ENCODE measurements at regions not wholly inside any gene's neighbourhood (a gene's known extent, or its start where the extent isn't known, plus 50 kb on each side); places are given as distances from the start of the nearest gene placed in this dataset.

DNA sequence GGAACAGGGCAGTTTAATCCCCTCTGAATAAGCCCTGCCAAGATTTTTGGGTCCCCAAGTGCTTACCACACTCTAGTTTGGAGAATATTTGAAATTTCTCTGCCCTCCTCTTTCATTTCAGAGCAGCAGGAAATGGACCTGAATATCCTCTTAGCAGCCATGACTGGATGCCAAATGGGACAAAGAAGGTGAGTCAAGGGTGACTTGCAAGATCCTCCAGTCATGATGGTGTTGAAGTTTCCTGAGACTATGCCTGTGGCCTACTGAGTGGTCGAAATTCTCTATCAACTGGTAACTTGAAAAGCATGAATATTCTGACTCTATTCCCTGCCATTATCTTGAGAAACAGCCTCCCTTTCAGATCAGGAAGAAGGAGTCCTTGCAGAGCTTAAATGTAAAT lies 1674.7 kb upstream of the SEL1L start:
- DNase-seq (ENCODE audit: low read depth, low spot score): no peak
- intact Hi-C loops (cut with micrococcal nuclease; ENCODE audit: unreplicated experiment): no loop called here
- Histone ChIP-seq H3K4me1 (ENCODE audit: control insufficient read depth, insufficient read depth, low read length) (no peaks in the 10 kb centered on the region), H3K4me3 (ENCODE audit: low read depth in 2 of 2, low read length in 2 of 2) (no peak overlapping the region), H3K9me3 (ENCODE audit: control insufficient read depth, insufficient read depth, low read depth, low read length) (no peaks in the 10 kb centered on the region), H3K27ac (ENCODE audit: low read length) (no peak overlapping the region), H3K36me3 (ENCODE audit: control insufficient read depth, insufficient read depth, low read length) (no peaks in the 10 kb centered on the region), H3K27me3 (ENCODE audit: control insufficient read depth, insufficient read depth, low read length) (no peaks in the 10 kb centered on the region)
- TF ChIP-seq POLR2AphosphoS5 (IDR thresholded peaks at IDR 0.05; ENCODE audit: low read depth, low read length) (no peak), SIN3A (IDR thresholded peaks at IDR 0.05; ENCODE audit: borderline replicate concordance, insufficient read depth, low read depth, low read length) (no peak), TCF7L2 (IDR thresholded peaks at IDR 0.05; ENCODE audit: low read depth, low read length) (no peak)
- TF ChIP-seq, protein P1, sequence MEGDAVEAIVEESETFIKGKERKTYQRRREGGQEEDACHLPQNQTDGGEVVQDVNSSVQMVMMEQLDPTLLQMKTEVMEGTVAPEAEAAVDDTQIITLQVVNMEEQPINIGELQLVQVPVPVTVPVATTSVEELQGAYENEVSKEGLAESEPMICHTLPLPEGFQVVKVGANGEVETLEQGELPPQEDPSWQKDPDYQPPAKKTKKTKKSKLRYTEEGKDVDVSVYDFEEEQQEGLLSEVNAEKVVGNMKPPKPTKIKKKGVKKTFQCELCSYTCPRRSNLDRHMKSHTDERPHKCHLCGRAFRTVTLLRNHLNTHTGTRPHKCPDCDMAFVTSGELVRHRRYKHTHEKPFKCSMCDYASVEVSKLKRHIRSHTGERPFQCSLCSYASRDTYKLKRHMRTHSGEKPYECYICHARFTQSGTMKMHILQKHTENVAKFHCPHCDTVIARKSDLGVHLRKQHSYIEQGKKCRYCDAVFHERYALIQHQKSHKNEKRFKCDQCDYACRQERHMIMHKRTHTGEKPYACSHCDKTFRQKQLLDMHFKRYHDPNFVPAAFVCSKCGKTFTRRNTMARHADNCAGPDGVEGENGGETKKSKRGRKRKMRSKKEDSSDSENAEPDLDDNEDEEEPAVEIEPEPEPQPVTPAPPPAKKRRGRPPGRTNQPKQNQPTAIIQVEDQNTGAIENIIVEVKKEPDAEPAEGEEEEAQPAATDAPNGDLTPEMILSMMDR (IDR thresholded peaks at IDR 0.05): no peak
- TF ChIP-seq, protein P2, sequence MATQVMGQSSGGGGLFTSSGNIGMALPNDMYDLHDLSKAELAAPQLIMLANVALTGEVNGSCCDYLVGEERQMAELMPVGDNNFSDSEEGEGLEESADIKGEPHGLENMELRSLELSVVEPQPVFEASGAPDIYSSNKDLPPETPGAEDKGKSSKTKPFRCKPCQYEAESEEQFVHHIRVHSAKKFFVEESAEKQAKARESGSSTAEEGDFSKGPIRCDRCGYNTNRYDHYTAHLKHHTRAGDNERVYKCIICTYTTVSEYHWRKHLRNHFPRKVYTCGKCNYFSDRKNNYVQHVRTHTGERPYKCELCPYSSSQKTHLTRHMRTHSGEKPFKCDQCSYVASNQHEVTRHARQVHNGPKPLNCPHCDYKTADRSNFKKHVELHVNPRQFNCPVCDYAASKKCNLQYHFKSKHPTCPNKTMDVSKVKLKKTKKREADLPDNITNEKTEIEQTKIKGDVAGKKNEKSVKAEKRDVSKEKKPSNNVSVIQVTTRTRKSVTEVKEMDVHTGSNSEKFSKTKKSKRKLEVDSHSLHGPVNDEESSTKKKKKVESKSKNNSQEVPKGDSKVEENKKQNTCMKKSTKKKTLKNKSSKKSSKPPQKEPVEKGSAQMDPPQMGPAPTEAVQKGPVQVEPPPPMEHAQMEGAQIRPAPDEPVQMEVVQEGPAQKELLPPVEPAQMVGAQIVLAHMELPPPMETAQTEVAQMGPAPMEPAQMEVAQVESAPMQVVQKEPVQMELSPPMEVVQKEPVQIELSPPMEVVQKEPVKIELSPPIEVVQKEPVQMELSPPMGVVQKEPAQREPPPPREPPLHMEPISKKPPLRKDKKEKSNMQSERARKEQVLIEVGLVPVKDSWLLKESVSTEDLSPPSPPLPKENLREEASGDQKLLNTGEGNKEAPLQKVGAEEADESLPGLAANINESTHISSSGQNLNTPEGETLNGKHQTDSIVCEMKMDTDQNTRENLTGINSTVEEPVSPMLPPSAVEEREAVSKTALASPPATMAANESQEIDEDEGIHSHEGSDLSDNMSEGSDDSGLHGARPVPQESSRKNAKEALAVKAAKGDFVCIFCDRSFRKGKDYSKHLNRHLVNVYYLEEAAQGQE (IDR thresholded peaks at IDR 0.05; ENCODE audit: insufficient read depth in 1 of 2, low read depth in 2 of 2, low read length in 1 of 2): no peak
- ATAC-seq: no peak
- no TSS peak for BruUV-seq (replicated peaks)
- POLR2A ChIA-PET: no interaction called here
- CTCF ChIA-PET: no interaction called here
- in situ Hi-C loops (cut with HindIII; ENCODE audit: low pct_unique_long_range_greater_than_20kb, low sequenced_read_pairs): no loop called here

DNA sequence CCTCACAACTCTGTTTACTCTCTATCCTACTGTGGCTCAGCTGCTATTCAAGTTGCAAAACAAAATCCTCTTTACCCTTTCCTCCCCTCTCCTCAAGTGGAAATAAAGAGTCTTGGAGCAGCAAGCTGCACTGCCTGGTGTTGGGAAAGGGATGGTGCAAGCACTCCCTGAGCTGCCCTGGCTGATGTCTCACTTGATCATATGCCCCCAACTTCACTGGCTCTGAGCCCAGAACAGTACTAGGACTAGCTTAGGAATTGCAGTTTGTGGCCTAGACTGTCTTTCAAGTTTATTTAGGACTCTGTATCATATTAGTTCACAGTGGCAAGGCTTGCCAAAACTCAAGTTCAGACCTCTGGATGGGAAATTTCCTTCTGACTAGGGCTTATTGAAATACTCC lies 1683.8 kb upstream of the SEL1L start:
- H3K4me3 ChIP-seq (ENCODE audit: low read depth in 2 of 2, low read length in 2 of 2): no peak overlapping the region
- in situ Hi-C loops (cut with HindIII; ENCODE audit: low pct_unique_long_range_greater_than_20kb, low sequenced_read_pairs): no loop called here
- intact Hi-C loops (cut with micrococcal nuclease; ENCODE audit: unreplicated experiment): no loop called here
- POLR2A ChIA-PET: no interaction called here
- no peaks in the 10 kb centered on the region for H3K4me1 ChIP-seq (ENCODE audit: control insufficient read depth, insufficient read depth, low read length)
- CTCF ChIA-PET: no interaction called here
- H3K36me3 ChIP-seq (ENCODE audit: control insufficient read depth, insufficient read depth, low read length): no peaks in the 10 kb centered on the region
- DNase-seq (ENCODE audit: low read depth, low spot score) (no peak), ATAC-seq (no peak)
- no peak overlapping the region for H3K27ac ChIP-seq (ENCODE audit: low read length)
- H3K27me3 ChIP-seq (ENCODE audit: control insufficient read depth, insufficient read depth, low read length): no peaks in the 10 kb centered on the region
- BruUV-seq (replicated peaks): no TSS peak
- no peaks in the 10 kb centered on the region for H3K9me3 ChIP-seq (ENCODE audit: control insufficient read depth, insufficient read depth, low read depth, low read length)
- TF ChIP-seq, protein P2 (IDR thresholded peaks at IDR 0.05; ENCODE audit: insufficient read depth in 1 of 2, low read depth in 2 of 2, low read length in 1 of 2): no peak
- TF ChIP-seq, protein P1 (IDR thresholded peaks at IDR 0.05): no peak
- TF ChIP-seq TCF7L2 (IDR thresholded peaks at IDR 0.05; ENCODE audit: low read depth, low read length) (no peak), SIN3A (IDR thresholded peaks at IDR 0.05; ENCODE audit: borderline replicate concordance, insufficient read depth, low read depth, low read length) (no peak), POLR2AphosphoS5 (IDR thresholded peaks at IDR 0.05; ENCODE audit: low read depth, low read length) (no peak)
